ENCODE measurements at regions not wholly inside any gene's neighbourhood (a gene's known extent, or its start where the extent isn't known, plus 50 kb on each side); places are given as distances from the start of the nearest gene placed in this dataset.

GRCh38 chr14:96673706-96674105, 123.5 kb upstream of the VRK1 start:
- TF ChIP-seq CTCF (IDR thresholded peaks at IDR 0.05) (no peak), EZH2 (IDR thresholded peaks at IDR 0.05; ENCODE audit: borderline replicate concordance, insufficient read depth, low read depth, low read length, poor library complexity, severe bottlenecking) (no peak)

Data from B cell (primary cell).